ENCODE measurements at regions not wholly inside any gene's neighbourhood (a gene's known extent, or its start where the extent isn't known, plus 50 kb on each side); places are given as distances from the start of the nearest gene placed in this dataset.
"Not testable (repeated sequence)": the region's sequence is repeated elsewhere in the genome, so short reads cannot be mapped to it uniquely, and the experiment has no call there.

- DNase-seq (ENCODE audit: low spot score), result no peak
Observed at GRCh38 chr5:38148021-38148625, 110.2 kb upstream of the EGFLAM start.

GRCh38 chr5:38143384-38143783 lies 115.0 kb upstream of the EGFLAM start:
- DNase-seq (ENCODE audit: low spot score), result no peak

- no peak for DNase-seq (ENCODE audit: low spot score)
Observed at GRCh38 chr5:38141665-38142064, 116.7 kb upstream of the EGFLAM start.

- DNase-seq (ENCODE audit: low spot score), result no peak
Observed at GRCh38 chr5:38138574-38138973, 119.8 kb upstream of the EGFLAM start.

- no peak for DNase-seq (ENCODE audit: low spot score)
Observed at GRCh38 chr5:38135486-38136039, 122.8 kb upstream of the EGFLAM start.

- no peak for DNase-seq (ENCODE audit: low spot score)
Observed at GRCh38 chr5:38134810-38135209, 123.5 kb upstream of the EGFLAM start.

- not testable (repeated sequence) for DNase-seq (ENCODE audit: low spot score)
Observed at GRCh38 chr5:38134294-38134693, 124.1 kb upstream of the EGFLAM start.

GRCh38 chr5:38131686-38132085 lies 126.7 kb upstream of the EGFLAM start:
- no peak for DNase-seq (ENCODE audit: low spot score)

- DNase-seq (ENCODE audit: low spot score), result no peak
Observed at GRCh38 chr5:38124321-38124720, 134.0 kb upstream of the EGFLAM start.

- DNase-seq (ENCODE audit: low spot score), result no peak
Observed at GRCh38 chr5:38121420-38121819, 136.9 kb upstream of the EGFLAM start.

GRCh38 chr5:38119836-38120235 lies 138.5 kb upstream of the EGFLAM start:
- no peak for DNase-seq (ENCODE audit: low spot score)

GRCh38 chr5:38117784-38118479 lies 140.4 kb upstream of the EGFLAM start:
- no peak for DNase-seq (ENCODE audit: low spot score)

- DNase-seq (ENCODE audit: low spot score), result no peak
Observed at GRCh38 chr5:38115318-38115827, 143.0 kb upstream of the EGFLAM start.

- DNase-seq (ENCODE audit: low spot score), result no peak
Observed at GRCh38 chr5:38113880-38114279, 144.5 kb upstream of the EGFLAM start.

GRCh38 chr5:38113456-38113855 lies 144.9 kb upstream of the EGFLAM start:
- no peak for DNase-seq (ENCODE audit: low spot score)

- DNase-seq (ENCODE audit: low spot score), result no peak
Observed at GRCh38 chr5:38112938-38113337, 145.4 kb upstream of the EGFLAM start.

GRCh38 chr5:38110130-38110529 lies 148.2 kb upstream of the EGFLAM start:
- no peak for DNase-seq (ENCODE audit: low spot score)

GRCh38 chr5:38107096-38107495 lies 151.3 kb upstream of the EGFLAM start:
- DNase-seq (ENCODE audit: low spot score), result no peak

- no peak for DNase-seq (ENCODE audit: low spot score)
Observed at GRCh38 chr5:38105801-38106200, 152.6 kb upstream of the EGFLAM start.

GRCh38 chr5:38105231-38105570 lies 153.2 kb upstream of the EGFLAM start:
- no peak for DNase-seq (ENCODE audit: low spot score)

- DNase-seq (ENCODE audit: low spot score), result no peak
Observed at GRCh38 chr5:38104497-38105230, 153.7 kb upstream of the EGFLAM start.

- no peak for DNase-seq (ENCODE audit: low spot score)
Observed at GRCh38 chr5:38101897-38102296, 156.5 kb upstream of the EGFLAM start.

All from GM03348 (cell line).